Peyer's patch (tissue), 4 donors: ENCODE measurements at regions not wholly inside any gene's neighbourhood (a gene's known extent, or its start where the extent isn't known, plus 50 kb on each side); places are given as distances from the start of the nearest gene placed in this dataset.

ENCODE experiments used
- DNase-seq, 3 donors: peaks; one replicate each; pipeline ENCODE4 v3.0.0-alpha.2; 2017 to 2019
- H3K27ac ChIP-seq, 4 donors: fragments of 200-600 bp; sonication (generic); one replicate each; pipeline ENCODE4 v1.5.1; 2016 to 2019
- H3K27me3 ChIP-seq, 2 donors: fragments of 200-600 bp; sonication (generic); one replicate each; pipeline ENCODE4 v1.5.1; 2019
- H3K36me3 ChIP-seq, 3 donors: fragments of 200-600 bp; sonication (generic); one replicate each; pipeline ENCODE4 v1.5.1; 2016 to 2019
- H3K4me1 ChIP-seq, 4 donors: fragments of 200-600 bp; sonication (generic); one replicate each; pipeline ENCODE4 v1.5.1; 2016 to 2019
- H3K4me3 ChIP-seq, 4 donors: fragments of 200-600 bp; sonication (generic); 1 replicate in 3 of 4; 2 replicates in 1 of 4; pipeline ENCODE4 v1.5.1; 2016 to 2019; ENCODE audit warnings: mild to moderate bottlenecking in 1 of 4
- H3K9me3 ChIP-seq, 4 donors: fragments of 200-600 bp; sonication (generic); one replicate each; pipeline ENCODE4 v1.5.1; 2016 to 2019; ENCODE audit warnings: mild to moderate bottlenecking in 1 of 4
- CTCF ChIP-seq, 6 experiments: fragments of 450-650 bp in 4 of 6; fragments of 200-600 bp in 2 of 6; sonication (generic) in 1 of 6; IDR thresholded peaks; one replicate each; pipeline ENCODE4 v1.5.1; 2017 to 2019; ENCODE audit warnings: antibody characterized with exemption in 6 of 6, mild to moderate bottlenecking in 3 of 6, moderate library complexity in 1 of 6
- POLR2A ChIP-seq, 2 donors: fragments of 450-650 bp; IDR thresholded peaks; one replicate each; pipeline ENCODE4 v1.5.1; 2017; ENCODE audit warnings: antibody characterized with exemption in 2 of 2, mild to moderate bottlenecking in 2 of 2, moderate library complexity in 2 of 2
- small RNA-seq, 2 donors: library from RNA; depleted of rRNA; stranded (forward); fragments of <200 nt; gene quantifications; one replicate each; pipeline ENCODE3, GENCODE V24; 2016

- no peaks in the 10 kb centered on the region for H3K27me3 ChIP-seq
- H3K36me3 ChIP-seq, result no peaks in the 10 kb centered on the region
- no peaks in the 10 kb centered on the region for H3K4me1 ChIP-seq
- DNase-seq, result no peak
- no peak for TF ChIP-seq POLR2A (IDR thresholded peaks at IDR 0.05)
- TF ChIP-seq CTCF (IDR thresholded peaks at IDR 0.05), result no peak
- no peaks in the 10 kb centered on the region for H3K9me3 ChIP-seq
- H3K4me3 ChIP-seq, result no peak overlapping the region
- H3K27ac ChIP-seq, result no peak overlapping the region
Measured at GRCh38 chr11:130815097-130815802, 101.0 kb downstream of the SNX19 start.

- Histone ChIP-seq H3K27ac (no peak overlapping the region), H3K4me3 (no peak overlapping the region), H3K4me1 (no peaks in the 10 kb centered on the region), H3K27me3 (no peaks in the 10 kb centered on the region), H3K36me3 (no peaks in the 10 kb centered on the region), H3K9me3 (no peaks in the 10 kb centered on the region)
- TF ChIP-seq POLR2A (IDR thresholded peaks at IDR 0.05), result no peak
- TF ChIP-seq CTCF (IDR thresholded peaks at IDR 0.05), result no peak
- no peak for DNase-seq
Measured at GRCh38 chr11:130815956-130816355, 100.3 kb downstream of the SNX19 start.

- Histone ChIP-seq H3K9me3 (no peaks in the 10 kb centered on the region), H3K4me1 (no peaks in the 10 kb centered on the region), H3K27me3 (no peaks in the 10 kb centered on the region), H3K4me3 (no peak overlapping the region), H3K27ac (no peak overlapping the region), H3K36me3 (no peaks in the 10 kb centered on the region)
- DNase-seq, result no peak
- no peak for TF ChIP-seq CTCF (IDR thresholded peaks at IDR 0.05)
Measured at GRCh38 chr11:130816546-130817329, 99.5 kb downstream of the SNX19 start.

GRCh38 chr11:130817330-130817944 is 98.8 kb downstream of the SNX19 start:
- no peaks in the 10 kb centered on the region for H3K27me3 ChIP-seq
- no peak for TF ChIP-seq POLR2A (IDR thresholded peaks at IDR 0.05)
- TF ChIP-seq CTCF (IDR thresholded peaks at IDR 0.05), result no peak
- no peak overlapping the region for H3K27ac ChIP-seq
- H3K4me3 ChIP-seq, result no peak overlapping the region
- no peaks in the 10 kb centered on the region for H3K36me3 ChIP-seq
- H3K9me3 ChIP-seq, result no peaks in the 10 kb centered on the region
- H3K4me1 ChIP-seq, result no peaks in the 10 kb centered on the region
- DNase-seq, result no peak

GRCh38 chr11:130819625-130820024 is 96.7 kb downstream of the SNX19 start:
- no peaks in the 10 kb centered on the region for H3K36me3 ChIP-seq
- H3K4me3 ChIP-seq, result no peak overlapping the region
- TF ChIP-seq POLR2A (IDR thresholded peaks at IDR 0.05) (no peak), CTCF (IDR thresholded peaks at IDR 0.05) (no peak)
- no peaks in the 10 kb centered on the region for H3K27me3 ChIP-seq
- no peak for DNase-seq
- H3K27ac ChIP-seq, result no peak overlapping the region
- H3K4me1 ChIP-seq, result no peaks in the 10 kb centered on the region
- H3K9me3 ChIP-seq, result no peaks in the 10 kb centered on the region

Small RNA genes lying in the stretch of these regions (small RNA-seq; reads per million reads assigned to genes)
- gene AP004371.1 (0 reads per million in 2 donors), gene MIR8052 (0 reads per million in 2 donors)
